Spleen (tissue), 11 donors: ENCODE measurements at regions not wholly inside any gene's neighbourhood (a gene's known extent, or its start where the extent isn't known, plus 50 kb on each side); places are given as distances from the start of the nearest gene placed in this dataset.

Experiments
- DNase-seq: peaks from one replicate; pipeline ENCODE4 v3.0.0-alpha.2; 2020
- H3K27ac ChIP-seq, 8 donors: fragments of 200-600 bp; sonication (generic) in 7 of 8; 1 replicate in 4 of 8; 2 replicates in 4 of 8; pipeline versions ENCODE4 v1.5.0 to v1.8.0; 2016 to 2021; ENCODE audit warnings: inconsistent platforms in 4 of 8, mild to moderate bottlenecking in 4 of 8, moderate library complexity in 1 of 8
- H3K27me3 ChIP-seq, 7 donors: fragments of 200-600 bp; sonication (generic) in 6 of 7; replicated peaks in 1 of 7; 1 replicate in 4 of 7; 2 replicates in 3 of 7; pipeline versions ENCODE4 v1.5.0 to v1.8.0; 2016 to 2021; ENCODE audit warnings: inconsistent platforms in 3 of 7, mild to moderate bottlenecking in 1 of 7
- H3K36me3 ChIP-seq, 6 donors: fragments of 200-600 bp; sonication (generic) in 5 of 6; 1 replicate in 4 of 6; 2 replicates in 2 of 6; pipeline versions ENCODE4 v1.5.0 to v1.8.0; 2016 to 2021; ENCODE audit warnings: inconsistent platforms in 2 of 6
- H3K4me1 ChIP-seq, 6 donors: fragments of 200-600 bp; sonication (generic) in 5 of 6; 1 replicate in 3 of 6; 2 replicates in 3 of 6; pipeline versions ENCODE4 v1.5.0 to v1.8.0; 2016 to 2021; ENCODE audit warnings: inconsistent platforms in 3 of 6
- H3K4me3 ChIP-seq, 8 donors: fragments of 200-600 bp; sonication (generic) in 7 of 8; 1 replicate in 4 of 8; 2 replicates in 4 of 8; pipeline versions ENCODE4 v1.5.0 to v1.8.0; 2016 to 2021; ENCODE audit warnings: inconsistent platforms in 4 of 8, mild to moderate bottlenecking in 4 of 8, moderate library complexity in 2 of 8
- H3K9me3 ChIP-seq, 8 donors: fragments of 200-600 bp; sonication (generic) in 7 of 8; 1 replicate in 4 of 8; 2 replicates in 4 of 8; pipeline versions ENCODE4 v1.5.0 to v1.8.0; 2016 to 2021; ENCODE audit warnings: inconsistent platforms in 4 of 8
- CTCF ChIP-seq, 11 experiments: fragments of 200-600 bp in 7 of 11; fragments of 450-650 bp in 4 of 11; sonication (generic) in 4 of 11; IDR thresholded peaks in 8 of 11; conservative IDR thresholded peaks in 3 of 11; 1 replicate in 7 of 11; 2 replicates in 4 of 11; pipeline versions ENCODE4 v1.4.0 to v1.8.0; 2016 to 2021; ENCODE audit warnings: antibody characterized with exemption in 11 of 11, inconsistent platforms in 4 of 11, mild to moderate bottlenecking in 1 of 11
- POLR2A ChIP-seq, 3 donors: fragments of 450-650 bp; IDR thresholded peaks; one replicate each; pipeline ENCODE4 v1.5.1; 2017; ENCODE audit warnings: antibody characterized with exemption in 3 of 3, mild to moderate bottlenecking in 1 of 3
- POLR2AphosphoS5 ChIP-seq, 3 donors: sonication (generic); formaldehyde crosslinking; IDR thresholded peaks; one replicate each; pipeline ENCODE4 v1.5.1; 2017; ENCODE audit warnings: antibody characterized with exemption in 3 of 3
- WGBS, 5 donors: extraction: QIAGEN DNeasy Blood & Tissue Kit in 3 of 5; methylation state at CpG; one replicate each; pipeline versions ENCODE4 v1.1.5 to v1.1.7; 2013 to 2018; 5-methylcytosine and 5-hydroxymethylcytosine counted together
- intact Hi-C: fragments of 100-400 bp; cut with DNase I; formaldehyde crosslinking; loops from one replicate; pipeline ENCODE4 v1.15.0; 2023; ENCODE audit warnings: low total_unique reads
- donor health status: healthy with polysubstance abuse.
- donor health status: DM: no; HTN: no; CAD: no; lungs with moderate emphysema.
- donor health status: DM: no; HTN: no; CAD: no.
- donor health status: Bipolar disorder and iron deficiency.
- donor health status: healthy.
- donor health status: DM: no; HTN: no; CAD: no.
- donor health status: DM: yes; HTN: yes; CAD: no.

- Histone ChIP-seq H3K27ac (peak overlapping the region in 6 of 8 donors; percentile 29 to 78 (median 62)), H3K27me3 (no peaks in the 10 kb centered on the region), H3K9me3 (no peaks in the 10 kb centered on the region), H3K36me3 (no peaks in the 10 kb centered on the region), H3K4me3 (no peak overlapping the region), H3K4me1 (peaks cover 0 to 3% (median 0%) of the 10 kb centered on the region in 6 donors)
- no peak for TF ChIP-seq POLR2A (IDR thresholded peaks at IDR 0.05)
- no peak for TF ChIP-seq POLR2AphosphoS5 (IDR thresholded peaks at IDR 0.05)
- no peak for TF ChIP-seq CTCF (IDR thresholded peaks at IDR 0.05 in 8 of 11, conservative IDR thresholded peaks at IDR 0.05 in 3 of 11)
- DNase-seq: no peak
- intact Hi-C loops: no loop called here
- WGBS, 5 donors: 86 to 95% (median 88%) methylated on average over 1 of the region's 1 CpG
These were observed 121.5 kb downstream of the XCL2 start for GRCh38 chr1:168422203-168422847.

- Histone ChIP-seq H3K27me3 (no peaks in the 10 kb centered on the region), H3K4me1 (no peaks in the 10 kb centered on the region), H3K4me3 (no peak overlapping the region), H3K36me3 (no peaks in the 10 kb centered on the region), H3K9me3 (no peaks in the 10 kb centered on the region), H3K27ac (peak overlapping the region; percentile 29 to 78 (median 55))
- 48 to 67% (median 53%) methylated on average over 3 of the region's 3 CpGs for WGBS, 5 donors
- DNase-seq: no peak
- intact Hi-C loops: no loop called here
- no peak for TF ChIP-seq CTCF (IDR thresholded peaks at IDR 0.05 in 8 of 11, conservative IDR thresholded peaks at IDR 0.05 in 3 of 11)
- TF ChIP-seq POLR2A (IDR thresholded peaks at IDR 0.05): no peak
These were observed 122.3 kb downstream of the XCL2 start for GRCh38 chr1:168421399-168422004.

- no peaks in the 10 kb centered on the region for H3K4me1 ChIP-seq
- no peaks in the 10 kb centered on the region for H3K27me3 ChIP-seq
- intact Hi-C loops: no loop called here
- DNase-seq: no peak
- no peaks in the 10 kb centered on the region for H3K36me3 ChIP-seq
- no peak overlapping the region for H3K4me3 ChIP-seq
- WGBS, 5 donors: 85 to 98% (median 92%) methylated on average over 2 of the region's 2 CpGs
- no peak for TF ChIP-seq POLR2A (IDR thresholded peaks at IDR 0.05)
- no peak for TF ChIP-seq POLR2AphosphoS5 (IDR thresholded peaks at IDR 0.05)
- no peak for TF ChIP-seq CTCF (IDR thresholded peaks at IDR 0.05 in 8 of 11, conservative IDR thresholded peaks at IDR 0.05 in 3 of 11)
- H3K9me3 ChIP-seq: no peaks in the 10 kb centered on the region
- H3K27ac ChIP-seq: peak overlapping the region in 4 of 8 donors; percentile 2 to 78 (median 67)
These were observed 123.6 kb downstream of the XCL2 start for GRCh38 chr1:168420177-168420576.

- TF ChIP-seq CTCF (IDR thresholded peaks at IDR 0.05 in 8 of 11, conservative IDR thresholded peaks at IDR 0.05 in 3 of 11) (no peak), POLR2AphosphoS5 (IDR thresholded peaks at IDR 0.05) (no peak), POLR2A (IDR thresholded peaks at IDR 0.05) (no peak)
- Histone ChIP-seq H3K27ac (peak overlapping the region in 1 of 8 donors; percentile 78), H3K36me3 (no peaks in the 10 kb centered on the region), H3K9me3 (no peaks in the 10 kb centered on the region), H3K27me3 (no peaks in the 10 kb centered on the region), H3K4me3 (no peak overlapping the region), H3K4me1 (no peaks in the 10 kb centered on the region)
- intact Hi-C loops: no loop called here
- no peak for DNase-seq
- 76 to 91% (median 86%) methylated on average over 4 of the region's 4 CpGs for WGBS, 5 donors
These were observed 124.1 kb downstream of the XCL2 start for GRCh38 chr1:168419736-168420135.
